ENCODE measurements at regions not wholly inside any gene's neighbourhood (a gene's known extent, or its start where the extent isn't known, plus 50 kb on each side); places are given as distances from the start of the nearest gene placed in this dataset.

- TF ChIP-seq ZNF274 (IDR thresholded peaks at IDR 0.05; ENCODE audit: low read depth, low read length): no peak
- no peak for TF ChIP-seq YY1 (IDR thresholded peaks at IDR 0.05; ENCODE audit: insufficient read depth, insufficient read length)
Observed at GRCh38 chr2:5472673-5473072, 219.5 kb upstream of the SOX11 start.
